ENCODE measurements at regions not wholly inside any gene's neighbourhood (a gene's known extent, or its start where the extent isn't known, plus 50 kb on each side); places are given as distances from the start of the nearest gene placed in this dataset.

GRCh38 chr1:229987953-229988352 is 79.1 kb upstream of the GALNT2 start:
- TF ChIP-seq POLR2A (IDR thresholded peaks at IDR 0.05) = no peak
- no peak for TF ChIP-seq CTCF (IDR thresholded peaks at IDR 0.05)

Measured in prostate gland (tissue), 2 donors.